AG09309 (cell line): ENCODE measurements at regions not wholly inside any gene's neighbourhood (a gene's known extent, or its start where the extent isn't known, plus 50 kb on each side); places are given as distances from the start of the nearest gene placed in this dataset.

Source experiments
- DNase-seq: peaks from one replicate; pipeline ENCODE4 v3.0.0-alpha.2; 2010; ENCODE audit warnings: low read depth
- H3K4me3 ChIP-seq: 2 replicates; pipeline ENCODE4 v1.5.1; 2011; ENCODE audit warnings: mild to moderate bottlenecking, low read depth, low read length, moderate library complexity; ENCODE audit not compliant: control insufficient read depth
- TF ChIP-seq, protein P1 (sequence below): IDR thresholded peaks from 2 replicates; pipeline ENCODE4 v1.5.1; 2011; ENCODE audit warnings: mild to moderate bottlenecking, low read depth, low read length, inconsistent platforms; ENCODE audit not compliant: insufficient read depth, control insufficient read depth; ENCODE audit errors: missing control alignments

DNA sequence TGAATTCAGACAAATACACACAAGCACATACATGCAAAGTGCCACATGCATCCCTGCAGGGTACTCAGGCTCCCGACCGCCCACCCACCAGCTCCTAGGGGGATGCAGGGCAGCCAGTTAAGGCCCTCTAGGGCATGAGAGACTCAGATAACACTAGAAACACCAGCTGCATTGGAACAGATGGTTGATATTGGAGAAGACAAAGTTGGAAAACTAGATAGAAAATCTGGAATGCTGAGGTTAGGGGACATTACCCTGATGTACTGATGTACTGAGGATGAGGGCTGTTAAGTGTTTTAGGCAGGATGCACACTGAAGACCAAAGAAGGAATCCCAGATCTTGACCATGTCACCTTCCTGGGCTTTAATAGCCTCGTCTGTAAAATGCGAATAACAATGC lies 134.6 kb upstream of the ECI2 start:
- DNase-seq: no peak
- TF ChIP-seq, protein P1, sequence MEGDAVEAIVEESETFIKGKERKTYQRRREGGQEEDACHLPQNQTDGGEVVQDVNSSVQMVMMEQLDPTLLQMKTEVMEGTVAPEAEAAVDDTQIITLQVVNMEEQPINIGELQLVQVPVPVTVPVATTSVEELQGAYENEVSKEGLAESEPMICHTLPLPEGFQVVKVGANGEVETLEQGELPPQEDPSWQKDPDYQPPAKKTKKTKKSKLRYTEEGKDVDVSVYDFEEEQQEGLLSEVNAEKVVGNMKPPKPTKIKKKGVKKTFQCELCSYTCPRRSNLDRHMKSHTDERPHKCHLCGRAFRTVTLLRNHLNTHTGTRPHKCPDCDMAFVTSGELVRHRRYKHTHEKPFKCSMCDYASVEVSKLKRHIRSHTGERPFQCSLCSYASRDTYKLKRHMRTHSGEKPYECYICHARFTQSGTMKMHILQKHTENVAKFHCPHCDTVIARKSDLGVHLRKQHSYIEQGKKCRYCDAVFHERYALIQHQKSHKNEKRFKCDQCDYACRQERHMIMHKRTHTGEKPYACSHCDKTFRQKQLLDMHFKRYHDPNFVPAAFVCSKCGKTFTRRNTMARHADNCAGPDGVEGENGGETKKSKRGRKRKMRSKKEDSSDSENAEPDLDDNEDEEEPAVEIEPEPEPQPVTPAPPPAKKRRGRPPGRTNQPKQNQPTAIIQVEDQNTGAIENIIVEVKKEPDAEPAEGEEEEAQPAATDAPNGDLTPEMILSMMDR: no peak
- no peak overlapping the region for H3K4me3 ChIP-seq

DNA sequence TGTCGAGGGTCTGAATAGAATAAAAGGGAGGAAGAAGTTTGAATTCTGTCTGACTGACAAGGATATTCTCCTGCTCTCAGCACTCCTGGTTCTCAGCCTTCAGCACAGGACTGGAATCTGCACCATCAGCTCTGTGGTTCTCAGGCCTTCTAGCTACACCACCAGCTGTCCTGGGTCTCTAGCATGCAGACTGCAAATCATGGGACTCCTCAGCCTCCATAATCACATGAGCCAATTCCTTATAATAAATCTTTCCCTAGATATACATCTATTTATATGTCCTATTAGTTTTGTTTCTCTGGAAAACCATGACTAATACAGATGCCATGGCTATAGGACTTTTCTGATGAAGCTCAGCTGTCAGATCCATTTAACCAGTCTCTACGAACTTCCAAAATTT lies 132.8 kb upstream of the ECI2 start:
- no peak for DNase-seq
- TF ChIP-seq, protein P1: no peak
- no peak overlapping the region for H3K4me3 ChIP-seq

DNA sequence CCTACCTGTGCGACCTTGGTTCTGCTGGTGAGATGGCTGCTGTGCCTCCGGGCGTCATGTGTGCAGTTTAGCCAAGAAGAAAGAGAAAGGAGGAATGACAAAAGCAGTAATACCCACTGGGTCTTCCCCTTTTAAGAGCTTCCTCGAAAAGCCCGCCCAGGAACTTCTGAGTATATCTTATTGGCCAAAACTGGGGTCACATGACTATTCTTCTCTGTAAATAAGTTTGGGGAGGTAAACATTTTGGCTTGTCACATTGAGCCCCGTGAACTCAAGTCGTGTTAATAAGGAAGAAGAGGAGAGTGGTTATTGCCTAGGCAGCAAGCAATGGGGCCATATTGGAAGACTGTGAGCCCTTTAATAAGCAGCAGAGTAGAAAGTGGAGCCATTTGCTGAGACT lies 130.4 kb upstream of the ECI2 start:
- TF ChIP-seq, protein P1: no peak
- H3K4me3 ChIP-seq: no peak overlapping the region
- no peak for DNase-seq

DNA sequence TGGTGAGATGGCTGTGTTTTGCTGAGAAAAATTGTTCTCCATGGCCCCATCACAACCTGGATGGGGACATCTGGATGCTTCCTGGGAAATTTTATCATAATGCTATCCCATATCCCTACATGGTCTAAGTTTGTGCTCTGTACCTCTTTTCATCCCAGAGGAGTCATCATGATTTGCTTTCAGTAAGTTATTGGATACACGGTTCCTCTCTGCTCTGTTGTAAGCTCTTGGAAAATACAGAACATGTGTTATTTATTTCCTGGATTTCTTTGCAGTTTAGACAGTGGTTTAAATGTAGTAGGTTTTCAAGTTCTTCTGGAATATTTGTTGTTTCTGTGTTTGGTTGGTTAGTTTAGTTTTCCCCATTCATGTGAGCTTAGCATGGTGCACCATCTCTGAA lies 129.2 kb upstream of the ECI2 start:
- TF ChIP-seq, protein P1: no peak

DNA sequence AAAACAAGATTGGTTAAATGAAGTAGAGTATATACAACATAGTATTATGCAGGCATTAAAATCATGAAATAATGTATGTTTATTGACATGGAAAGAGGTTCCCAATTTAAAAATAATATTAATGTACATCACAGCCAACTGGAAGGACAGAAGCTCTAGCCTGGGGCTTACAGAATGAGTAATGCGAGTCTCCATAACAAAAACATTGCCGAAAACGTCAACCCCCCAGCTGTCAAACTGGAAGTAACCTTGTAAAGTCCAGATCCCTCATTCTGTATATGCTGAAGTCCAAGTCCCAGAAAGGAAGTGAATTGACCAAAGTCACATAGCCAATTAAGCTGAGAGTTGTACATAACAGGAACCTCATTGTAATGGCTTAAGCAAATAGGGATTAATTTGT lies 128.7 kb upstream of the ECI2 start:
- TF ChIP-seq, protein P1: no peak
- H3K4me3 ChIP-seq: no peak overlapping the region
- DNase-seq: no peak

More for the DNA sequence above, 129.2 kb upstream of the ECI2 start:
- no peak overlapping the region for H3K4me3 ChIP-seq
- no peak for DNase-seq

DNA sequence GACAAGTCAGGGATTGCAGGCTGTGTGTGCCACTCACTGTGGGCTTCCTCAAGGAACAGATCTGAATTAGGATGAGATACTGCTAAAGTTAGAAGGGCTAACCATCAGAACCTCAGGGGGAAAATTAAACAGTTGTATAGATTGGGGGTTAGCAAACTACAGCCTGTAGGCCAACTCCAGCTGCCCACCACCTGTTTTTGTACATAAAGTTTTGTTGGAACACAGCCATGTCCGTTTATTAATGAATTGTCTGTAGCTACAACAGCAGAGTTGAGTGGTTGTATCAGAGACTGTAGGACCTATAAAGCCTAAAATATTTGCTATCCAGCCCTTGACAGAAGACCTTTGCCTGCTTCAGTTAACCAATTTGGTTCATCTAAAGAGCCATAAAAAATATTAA lies 127.2 kb upstream of the ECI2 start:
- TF ChIP-seq, protein P1: no peak
- no peak overlapping the region for H3K4me3 ChIP-seq
- no peak for DNase-seq

DNA sequence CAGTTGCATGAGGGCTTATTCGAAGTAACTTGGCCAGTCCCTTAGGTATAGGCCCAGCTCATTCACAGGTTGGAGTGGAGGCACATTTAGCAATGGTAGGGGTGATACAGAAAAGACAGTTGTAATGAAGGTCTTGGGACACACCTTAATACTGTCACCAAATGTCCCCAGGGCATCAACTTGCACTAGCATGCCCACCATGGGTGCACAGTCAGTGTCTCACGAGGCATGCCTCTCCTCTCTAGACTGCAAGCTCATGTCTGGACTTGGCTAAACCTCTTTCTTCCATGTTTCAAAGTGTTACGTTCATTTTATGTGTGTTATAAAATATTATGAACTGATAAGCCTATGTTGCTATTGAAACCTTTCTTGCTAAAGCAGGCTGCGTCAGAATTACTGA lies 124.0 kb upstream of the ECI2 start:
- H3K4me3 ChIP-seq: no peak overlapping the region
- no peak for DNase-seq
- TF ChIP-seq, protein P1: no peak
